Tibial artery (tissue), 4 donors: ENCODE measurements at regions not wholly inside any gene's neighbourhood (a gene's known extent, or its start where the extent isn't known, plus 50 kb on each side); places are given as distances from the start of the nearest gene placed in this dataset.

Experiments used
- DNase-seq, 2 donors: peaks; one replicate each; pipeline ENCODE4 v3.0.0-alpha.2; 2019
- H3K27ac ChIP-seq, 2 donors: fragments of 200-600 bp; sonication (generic) in 1 of 2; 1 replicate in 1 of 2; 2 replicates in 1 of 2; pipeline ENCODE4 v1.5.1; 2018 to 2019; ENCODE audit warnings: mild to moderate bottlenecking in 1 of 2
- H3K27me3 ChIP-seq, 2 donors: fragments of 200-600 bp; sonication (generic) in 1 of 2; one replicate each; pipeline versions ENCODE4 v1.5.1 to v1.6.0; 2016 to 2019
- H3K36me3 ChIP-seq, 3 donors: fragments of 200-600 bp; sonication (generic) in 2 of 3; one replicate each; pipeline ENCODE4 v1.5.1; 2016 to 2019; ENCODE audit warnings: mild to moderate bottlenecking in 2 of 3
- H3K4me1 ChIP-seq, 4 donors: fragments of 200-600 bp; sonication (generic) in 2 of 4; 1 replicate in 3 of 4; 2 replicates in 1 of 4; pipeline ENCODE4 v1.5.1; 2016 to 2019
- H3K4me3 ChIP-seq, 2 donors: fragments of 200-600 bp; sonication (generic) in 1 of 2; 1 replicate in 1 of 2; 2 replicates in 1 of 2; pipeline ENCODE4 v1.5.1; 2018 to 2019; ENCODE audit warnings: mild to moderate bottlenecking in 2 of 2
- H3K9me3 ChIP-seq, 3 donors: fragments of 200-600 bp; sonication (generic) in 1 of 3; one replicate each; pipeline ENCODE4 v1.5.1; 2016 to 2019
- CTCF ChIP-seq, 2 experiments: fragments of 200-600 bp in 1 of 2; fragments of 450-650 bp in 1 of 2; IDR thresholded peaks; one replicate each; pipeline ENCODE4 v1.5.1; 2017 to 2019; ENCODE audit warnings: antibody characterized with exemption in 2 of 2, mild to moderate bottlenecking in 1 of 2, moderate library complexity in 1 of 2
- intact Hi-C: fragments of 100-400 bp; cut with DNase I; formaldehyde crosslinking; loops from one replicate; pipeline ENCODE4 v1.15.0; 2023; ENCODE audit warnings: low total_unique reads

GRCh38 chr18:2083691-2084090 lies 487.6 kb downstream of the METTL4 start:
- Histone ChIP-seq H3K4me1 (no peaks in the 10 kb centered on the region), H3K27me3 (no peaks in the 10 kb centered on the region), H3K36me3 (no peaks in the 10 kb centered on the region), H3K4me3 (no peak overlapping the region), H3K9me3 (no peaks in the 10 kb centered on the region), H3K27ac (no peak overlapping the region)
- intact Hi-C loops, result no loop called here
- no peak for TF ChIP-seq CTCF (IDR thresholded peaks at IDR 0.05)
- DNase-seq, result no peak

- DNase-seq, result no peak
- H3K36me3 ChIP-seq, result no peaks in the 10 kb centered on the region
- intact Hi-C loops, result no loop called here
- no peak overlapping the region for H3K27ac ChIP-seq
- H3K4me3 ChIP-seq, result no peak overlapping the region
- no peaks in the 10 kb centered on the region for H3K4me1 ChIP-seq
- no peak for TF ChIP-seq CTCF (IDR thresholded peaks at IDR 0.05)
- H3K27me3 ChIP-seq, result no peaks in the 10 kb centered on the region
- H3K9me3 ChIP-seq, result no peaks in the 10 kb centered on the region
Observed at GRCh38 chr18:2086439-2086838, 484.9 kb downstream of the METTL4 start.

- intact Hi-C loops, result no loop called here
- Histone ChIP-seq H3K27ac (no peak overlapping the region), H3K9me3 (no peaks in the 10 kb centered on the region), H3K36me3 (no peaks in the 10 kb centered on the region), H3K27me3 (no peaks in the 10 kb centered on the region), H3K4me3 (no peak overlapping the region), H3K4me1 (no peaks in the 10 kb centered on the region)
- TF ChIP-seq CTCF (IDR thresholded peaks at IDR 0.05), result no peak
- DNase-seq, result peak in 1 of 2 donors; percentile 29
Observed at GRCh38 chr18:2087877-2088673, 483.2 kb downstream of the METTL4 start.

GRCh38 chr18:2089396-2089795 lies 481.9 kb downstream of the METTL4 start:
- no peaks in the 10 kb centered on the region for H3K36me3 ChIP-seq
- TF ChIP-seq CTCF (IDR thresholded peaks at IDR 0.05), result no peak
- no peak overlapping the region for H3K27ac ChIP-seq
- no peaks in the 10 kb centered on the region for H3K4me1 ChIP-seq
- H3K4me3 ChIP-seq, result no peak overlapping the region
- no peak for DNase-seq
- no peaks in the 10 kb centered on the region for H3K27me3 ChIP-seq
- no peaks in the 10 kb centered on the region for H3K9me3 ChIP-seq
- intact Hi-C loops, result no loop called here

- Histone ChIP-seq H3K9me3 (no peaks in the 10 kb centered on the region), H3K4me1 (no peaks in the 10 kb centered on the region), H3K4me3 (no peak overlapping the region), H3K36me3 (no peaks in the 10 kb centered on the region), H3K27me3 (no peaks in the 10 kb centered on the region), H3K27ac (no peak overlapping the region)
- TF ChIP-seq CTCF (IDR thresholded peaks at IDR 0.05), result no peak
- no peak for DNase-seq
- intact Hi-C loops, result no loop called here
Observed at GRCh38 chr18:2091937-2092336, 479.4 kb downstream of the METTL4 start.
